K562 (cell line): ENCODE measurements at regions not wholly inside any gene's neighbourhood (a gene's known extent, or its start where the extent isn't known, plus 50 kb on each side); places are given as distances from the start of the nearest gene placed in this dataset.

Source experiments
- ATAC-seq: fragments of 200-7000 bp; cut with Tn5 transposase; 3 replicates; pipeline ENCODE4 v1.9.1; 2020; ENCODE audit warnings: moderate library complexity
- BruUV-seq: library from RNA; stranded (reverse); fragments of 400-500 nt; replicated peaks from 2 replicates; lab custom pipeline; 2021; lab: Mats Ljungman, UMichigan
- CTCF ChIA-PET: fragments of 300-600 bp; formaldehyde crosslinking; extraction: SDS; loops from one replicate; lab custom pipeline; 2021; ENCODE audit warnings: low intra/inter-chr PET ratio; lab: Yijun Ruan, JAX
- POLR2A ChIA-PET: fragments of 300-600, 350-650 bp; sonication (Branson Sonifier 250); formaldehyde crosslinking; extraction: SDS; loops from one replicate; lab custom pipeline; 2021; ENCODE audit warnings: antibody characterized with exemption, inconsistent platforms; lab: Yijun Ruan, JAX
- DNase-seq, 4 experiments: peaks; one replicate each; pipeline versions ENCODE4 v3.0.0 to v3.0.0-alpha.2; 2011 to 2018; ENCODE audit warnings: low spot score in 3 of 4, mixed read lengths in 3 of 4; ENCODE audit errors: extremely low read depth in 1 of 4
- FAIRE-seq: peaks from 2 replicates; lab custom pipeline; 2011; peaks lifted over from hg19 to GRCh38; lab: Jason Lieb, UNC
- H2AFZ ChIP-seq: 2 replicates; pipeline ENCODE4 v1.6.0; 2011; ENCODE audit warnings: low read depth, low read length, control low read depth, inconsistent platforms
- H3K27ac ChIP-seq: fragments of 200-600 bp; 3 replicates; pipeline ENCODE4 v1.8.0; 2011; ENCODE audit warnings: low read depth, mild to moderate bottlenecking, control low read depth, inconsistent platforms, low read length, moderate library complexity, mixed read lengths; ENCODE audit errors: extremely low read depth
- H3K27me3 ChIP-seq, 2 experiments: fragments of 300-600 bp in 1 of 2; 2 replicates in 1 of 2; 3 replicates in 1 of 2; pipeline versions ENCODE4 v1.6.0 to v1.8.0; 2011; ENCODE audit warnings: inconsistent platforms in 2 of 2, low read length in 2 of 2, mild to moderate bottlenecking in 1 of 2, mixed read lengths in 1 of 2, moderate library complexity in 1 of 2; ENCODE audit not compliant: control insufficient read depth in 2 of 2, insufficient read depth in 2 of 2
- H3K36me3 ChIP-seq: fragments of 300-600 bp; 3 replicates; pipeline ENCODE4 v1.8.0; 2011; ENCODE audit warnings: mild to moderate bottlenecking, low read length, inconsistent platforms; ENCODE audit not compliant: control insufficient read depth, insufficient read depth
- H3K4me1 ChIP-seq, 2 experiments: fragments of 200-600 bp in 1 of 2; replicated peaks in 1 of 2; 2 replicates in 1 of 2; 3 replicates in 1 of 2; pipeline versions ENCODE4 v1.5.1 to v1.8.0; 2011; ENCODE audit warnings: inconsistent platforms in 2 of 2, low read length in 2 of 2, mild to moderate bottlenecking in 1 of 2, mixed read lengths in 1 of 2, moderate library complexity in 1 of 2; ENCODE audit not compliant: control insufficient read depth in 2 of 2, insufficient read depth in 2 of 2
- H3K4me2 ChIP-seq: 2 replicates; pipeline ENCODE4 v1.6.1; 2011; ENCODE audit warnings: low read length, control low read depth, inconsistent platforms, mixed read lengths; ENCODE audit not compliant: insufficient read depth
- H3K4me3 ChIP-seq: fragments of 200-600 bp; sonication (generic), shearing (Covaris generic); 2 replicates; pipeline ENCODE4 v1.5.1; 2016; ENCODE audit warnings: control low read depth, inconsistent platforms
- H3K79me2 ChIP-seq: fragments of 200-600 bp; 3 replicates; pipeline ENCODE4 v1.8.0; 2011; ENCODE audit warnings: low read length, inconsistent platforms; ENCODE audit not compliant: control insufficient read depth, insufficient read depth
- H3K9ac ChIP-seq, 2 experiments: 2 replicates each; pipeline versions ENCODE4 v1.6.0 to v1.6.1; 2011; ENCODE audit warnings: low read depth in 2 of 2, low read length in 2 of 2, control low read depth in 1 of 2, inconsistent platforms in 1 of 2, mild to moderate bottlenecking in 1 of 2, mixed read lengths in 1 of 2; ENCODE audit not compliant: insufficient read depth in 1 of 2
- H3K9me1 ChIP-seq: one replicate; pipeline ENCODE4 v1.6.0; 2011; ENCODE audit warnings: inconsistent platforms, mild to moderate bottlenecking, low read length, moderate library complexity; ENCODE audit not compliant: control insufficient read depth, insufficient read depth
- H3K9me3 ChIP-seq: replicated peaks from 2 replicates; pipeline ENCODE4 v1.5.1; 2011; ENCODE audit warnings: low read depth, low read length, inconsistent platforms; ENCODE audit not compliant: control insufficient read depth, insufficient read depth
- H4K20me1 ChIP-seq: replicated peaks from 2 replicates; pipeline ENCODE4 v1.6.1; 2011; ENCODE audit warnings: low read length, inconsistent platforms, mixed read lengths; ENCODE audit not compliant: control insufficient read depth, insufficient read depth
- CHD4 ChIP-seq: fragments of 200-600 bp; sonication (generic); IDR thresholded peaks from 3 replicates; pipeline ENCODE4 v1.6.1; 2012; ENCODE audit warnings: low read depth, mild to moderate bottlenecking, mixed read lengths, low read length, inconsistent platforms; ENCODE audit not compliant: insufficient read depth, insufficient replicate concordance, poor library complexity, severe bottlenecking
- CXXC5 ChIP-seq: fragments of 250-450 bp; sonication (Bioruptor Pico); IDR thresholded peaks from 2 replicates; pipeline ENCODE4 v1.8.0; 2022; ENCODE audit warnings: inconsistent platforms, mild to moderate bottlenecking, moderate library complexity
- DPF2 ChIP-seq: fragments of 450-650 bp; IDR thresholded peaks from 2 replicates; pipeline ENCODE4 v1.6.1; 2016
- NR3C1 ChIP-seq: sonication (generic); formaldehyde crosslinking; IDR thresholded peaks from 2 replicates; pipeline ENCODE4 v1.8.1; 2022; ENCODE audit warnings: missing genetic modification reagents
- NRF1 ChIP-seq, 2 experiments: fragments of 450-650 bp; IDR thresholded peaks in 1 of 2; conservative IDR thresholded peaks in 1 of 2; 2 replicates each; pipeline ENCODE4 v1.6.1; 2014; ENCODE audit warnings: mild to moderate bottlenecking in 2 of 2
- SMAD1 ChIP-seq: fragments of 150-350 bp; IDR thresholded peaks from 2 replicates; pipeline ENCODE4 v1.6.1; 2014; ENCODE audit warnings: low read length, low read depth; ENCODE audit not compliant: partially characterized antibody
- SOX6 ChIP-seq: fragments of 450-650 bp; IDR thresholded peaks from 2 replicates; pipeline ENCODE4 v1.6.1; 2014; ENCODE audit warnings: mild to moderate bottlenecking
- ZBED1 ChIP-seq: IDR thresholded peaks from 2 replicates; pipeline ENCODE4 v1.6.1; 2014
- whole genome bisulfite sequencing: fragments of 100-300 bp; shearing (Covaris generic); methylation state at CpG from one replicate; pipeline ENCODE4 v1.1.6; 2016; ENCODE audit warnings: low coverage, mixed read lengths; ENCODE audit not compliant: insufficient coverage; ENCODE audit errors: missing lambda C conversion rate; 5-methylcytosine and 5-hydroxymethylcytosine counted together
- in situ Hi-C: fragments of 300-500 bp; cut with MboI; formaldehyde crosslinking; loops from 4 replicates; pipeline ENCODE4 v1.15.0; 2018; ENCODE audit warnings: inconsistent platforms, mixed read lengths
- intact Hi-C: fragments of 100-400 bp; cut with micrococcal nuclease; formaldehyde crosslinking; loops from 2 replicates; pipeline ENCODE4 v1.14.2; 2022
- TF ChIP-seq, protein P1 (sequence below): fragments of 450-650 bp; conservative IDR thresholded peaks from 2 replicates; pipeline ENCODE4 v1.6.1; 2016; ENCODE audit warnings: missing genetic modification characterization, low read depth, mild to moderate bottlenecking, control low read depth, missing compliant biosample characterization
- TF ChIP-seq, protein P2 (sequence below): fragments of 250-450 bp; sonication (Bioruptor Pico); IDR thresholded peaks from 2 replicates; pipeline ENCODE4 v1.8.0; 2022; ENCODE audit warnings: moderate library complexity, mild to moderate bottlenecking, inconsistent platforms
- TF ChIP-seq, protein P3 (sequence below): sonication (generic); formaldehyde crosslinking; IDR thresholded peaks from 2 replicates; pipeline ENCODE4 v1.8.1; 2023; ENCODE audit warnings: mild to moderate bottlenecking, missing genetic modification reagents

DNA sequence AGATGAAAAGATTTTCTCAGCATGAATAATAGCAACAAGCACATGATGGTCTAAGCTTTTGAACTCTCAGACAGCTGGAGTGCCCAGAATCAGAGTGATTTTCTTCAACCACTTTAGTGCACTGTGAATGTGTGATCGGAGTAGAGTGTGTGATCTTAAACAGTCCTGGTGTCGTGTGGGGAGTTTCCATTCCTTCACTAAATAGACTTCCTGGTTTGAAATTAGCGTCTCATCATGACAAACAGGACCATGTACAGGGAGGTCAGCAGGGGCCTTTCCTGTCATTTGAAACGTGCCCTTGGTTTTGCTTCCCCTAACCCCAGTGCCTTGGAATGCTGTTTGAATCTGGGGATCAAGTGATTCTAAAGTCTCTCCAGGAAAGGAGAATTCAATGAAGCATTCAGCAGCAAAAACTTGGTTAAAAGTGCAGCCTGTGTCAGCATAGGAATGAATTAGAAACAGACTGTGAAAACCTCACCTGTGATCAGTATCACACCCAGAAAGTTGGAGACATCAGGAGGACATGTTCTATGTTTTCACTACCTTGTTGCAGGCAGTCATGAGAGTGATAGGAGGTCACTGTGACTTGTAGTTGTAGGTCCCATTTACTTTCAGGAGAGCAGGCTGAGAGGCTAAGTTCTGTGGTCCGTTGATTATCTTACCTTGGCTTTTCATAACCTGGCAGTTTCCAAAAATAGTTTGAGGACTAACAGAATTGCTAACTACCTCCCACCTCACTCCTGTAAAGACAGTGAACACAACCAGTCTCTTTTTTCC is 400.3 kb downstream of the MTX2 start:
- Histone ChIP-seq H3K9me3 (no peaks in the 10 kb centered on the region), H3K9me1 (no peaks in the 10 kb centered on the region), H3K79me2 (no peaks in the 10 kb centered on the region), H3K9ac (no peak overlapping the region), H3K4me1 (no peaks in the 10 kb centered on the region), H3K4me2 (no peak overlapping the region), H2AFZ (no peak overlapping the region), H3K4me3 (no peak overlapping the region), H3K27ac (no peak overlapping the region), H4K20me1 (no peaks in the 10 kb centered on the region), H3K27me3 (no peaks in the 10 kb centered on the region; a peak in 1 of 5 replicates), H3K36me3 (no peaks in the 10 kb centered on the region)
- in situ Hi-C loops (no loop called here), intact Hi-C loops (no loop called here)
- ChIA-PET CTCF (no interaction called here), POLR2A (interaction anchor here (0.7 kb wide), 1 partner anchor 11 kb away, joined by 3 read pairs; no protein-coding TSS in a partner anchor)
- 2% methylated on average over 5 of the region's 5 CpGs for WGBS
- TF ChIP-seq CXXC5: no peak
- no peak for TF ChIP-seq SMAD1
- TF ChIP-seq CHD4: no peak
- TF ChIP-seq, protein P1, sequence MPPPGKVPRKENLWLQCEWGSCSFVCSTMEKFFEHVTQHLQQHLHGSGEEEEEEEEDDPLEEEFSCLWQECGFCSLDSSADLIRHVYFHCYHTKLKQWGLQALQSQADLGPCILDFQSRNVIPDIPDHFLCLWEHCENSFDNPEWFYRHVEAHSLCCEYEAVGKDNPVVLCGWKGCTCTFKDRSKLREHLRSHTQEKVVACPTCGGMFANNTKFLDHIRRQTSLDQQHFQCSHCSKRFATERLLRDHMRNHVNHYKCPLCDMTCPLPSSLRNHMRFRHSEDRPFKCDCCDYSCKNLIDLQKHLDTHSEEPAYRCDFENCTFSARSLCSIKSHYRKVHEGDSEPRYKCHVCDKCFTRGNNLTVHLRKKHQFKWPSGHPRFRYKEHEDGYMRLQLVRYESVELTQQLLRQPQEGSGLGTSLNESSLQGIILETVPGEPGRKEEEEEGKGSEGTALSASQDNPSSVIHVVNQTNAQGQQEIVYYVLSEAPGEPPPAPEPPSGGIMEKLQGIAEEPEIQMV (tag): no peak
- TF ChIP-seq, protein P2, sequence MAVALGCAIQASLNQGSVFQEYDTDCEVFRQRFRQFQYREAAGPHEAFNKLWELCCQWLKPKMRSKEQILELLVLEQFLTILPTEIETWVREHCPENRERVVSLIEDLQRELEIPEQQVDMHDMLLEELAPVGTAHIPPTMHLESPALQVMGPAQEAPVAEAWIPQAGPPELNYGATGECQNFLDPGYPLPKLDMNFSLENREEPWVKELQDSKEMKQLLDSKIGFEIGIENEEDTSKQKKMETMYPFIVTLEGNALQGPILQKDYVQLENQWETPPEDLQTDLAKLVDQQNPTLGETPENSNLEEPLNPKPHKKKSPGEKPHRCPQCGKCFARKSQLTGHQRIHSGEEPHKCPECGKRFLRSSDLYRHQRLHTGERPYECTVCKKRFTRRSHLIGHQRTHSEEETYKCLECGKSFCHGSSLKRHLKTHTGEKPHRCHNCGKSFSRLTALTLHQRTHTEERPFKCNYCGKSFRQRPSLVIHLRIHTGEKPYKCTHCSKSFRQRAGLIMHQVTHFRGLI (CRISPR knock-in tag): no peak
- no peak for TF ChIP-seq NRF1 (conservative IDR thresholded peaks at IDR 0.05 in 1 of 2, IDR thresholded peaks at IDR 0.05 in 1 of 2)
- no peak for TF ChIP-seq NR3C1 (CRISPR knock-in tag)
- no peak for TF ChIP-seq ZBED1
- TF ChIP-seq DPF2: no peak
- TF ChIP-seq, protein P3, sequence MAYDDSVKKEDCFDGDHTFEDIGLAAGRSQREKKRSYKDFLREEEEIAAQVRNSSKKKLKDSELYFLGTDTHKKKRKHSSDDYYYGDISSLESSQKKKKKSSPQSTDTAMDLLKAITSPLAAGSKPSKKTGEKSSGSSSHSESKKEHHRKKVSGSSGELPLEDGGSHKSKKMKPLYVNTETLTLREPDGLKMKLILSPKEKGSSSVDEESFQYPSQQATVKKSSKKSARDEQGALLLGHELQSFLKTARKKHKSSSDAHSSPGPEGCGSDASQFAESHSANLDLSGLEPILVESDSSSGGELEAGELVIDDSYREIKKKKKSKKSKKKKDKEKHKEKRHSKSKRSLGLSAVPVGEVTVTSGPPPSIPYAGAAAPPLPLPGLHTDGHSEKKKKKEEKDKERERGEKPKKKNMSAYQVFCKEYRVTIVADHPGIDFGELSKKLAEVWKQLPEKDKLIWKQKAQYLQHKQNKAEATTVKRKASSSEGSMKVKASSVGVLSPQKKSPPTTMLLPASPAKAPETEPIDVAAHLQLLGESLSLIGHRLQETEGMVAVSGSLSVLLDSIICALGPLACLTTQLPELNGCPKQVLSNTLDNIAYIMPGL (CRISPR knock-in tag): no peak
- TF ChIP-seq SOX6: no peak
- FAIRE-seq (no peak), ATAC-seq (no peak), DNase-seq (no peak)
- no TSS peak for BruUV-seq
